GM12865 (cell line): ENCODE measurements at regions not wholly inside any gene's neighbourhood (a gene's known extent, or its start where the extent isn't known, plus 50 kb on each side); places are given as distances from the start of the nearest gene placed in this dataset.

Experiments
- DNase-seq: peaks from one replicate; pipeline ENCODE4 v3.0.0; 2010; ENCODE audit warnings: low read depth
- H3K4me3 ChIP-seq: 2 replicates; pipeline ENCODE4 v1.5.1; 2011; ENCODE audit warnings: mild to moderate bottlenecking, low read depth, low read length, control low read depth
- TF ChIP-seq, protein P1 (sequence below): IDR thresholded peaks from 2 replicates; pipeline ENCODE4 v1.5.1; 2011; ENCODE audit warnings: low read length, control low read depth, low read depth, inconsistent platforms; ENCODE audit not compliant: insufficient read depth; ENCODE audit errors: missing control alignments

- TF ChIP-seq, protein P1, sequence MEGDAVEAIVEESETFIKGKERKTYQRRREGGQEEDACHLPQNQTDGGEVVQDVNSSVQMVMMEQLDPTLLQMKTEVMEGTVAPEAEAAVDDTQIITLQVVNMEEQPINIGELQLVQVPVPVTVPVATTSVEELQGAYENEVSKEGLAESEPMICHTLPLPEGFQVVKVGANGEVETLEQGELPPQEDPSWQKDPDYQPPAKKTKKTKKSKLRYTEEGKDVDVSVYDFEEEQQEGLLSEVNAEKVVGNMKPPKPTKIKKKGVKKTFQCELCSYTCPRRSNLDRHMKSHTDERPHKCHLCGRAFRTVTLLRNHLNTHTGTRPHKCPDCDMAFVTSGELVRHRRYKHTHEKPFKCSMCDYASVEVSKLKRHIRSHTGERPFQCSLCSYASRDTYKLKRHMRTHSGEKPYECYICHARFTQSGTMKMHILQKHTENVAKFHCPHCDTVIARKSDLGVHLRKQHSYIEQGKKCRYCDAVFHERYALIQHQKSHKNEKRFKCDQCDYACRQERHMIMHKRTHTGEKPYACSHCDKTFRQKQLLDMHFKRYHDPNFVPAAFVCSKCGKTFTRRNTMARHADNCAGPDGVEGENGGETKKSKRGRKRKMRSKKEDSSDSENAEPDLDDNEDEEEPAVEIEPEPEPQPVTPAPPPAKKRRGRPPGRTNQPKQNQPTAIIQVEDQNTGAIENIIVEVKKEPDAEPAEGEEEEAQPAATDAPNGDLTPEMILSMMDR = no peak
- no peak for DNase-seq
- no peak overlapping the region for H3K4me3 ChIP-seq
These were observed 1083.2 kb downstream of the ROBO2 start for GRCh38 chr3:78123058-78123457.

- no peak overlapping the region for H3K4me3 ChIP-seq
- TF ChIP-seq, protein P1 = no peak
- no peak for DNase-seq
These were observed 1089.8 kb downstream of the ROBO2 start for GRCh38 chr3:78129707-78130106.

- no peak for DNase-seq
- TF ChIP-seq, protein P1 = no peak
- no peak overlapping the region for H3K4me3 ChIP-seq
These were observed 1090.9 kb downstream of the ROBO2 start for GRCh38 chr3:78130741-78131290.

GRCh38 chr3:78134496-78134895, 1094.6 kb downstream of the ROBO2 start:
- no peak overlapping the region for H3K4me3 ChIP-seq
- DNase-seq = no peak
- TF ChIP-seq, protein P1 = no peak

- no peak overlapping the region for H3K4me3 ChIP-seq
- TF ChIP-seq, protein P1 = no peak
- DNase-seq = no peak
These were observed 1099.3 kb downstream of the ROBO2 start for GRCh38 chr3:78139166-78139565.

DNA sequence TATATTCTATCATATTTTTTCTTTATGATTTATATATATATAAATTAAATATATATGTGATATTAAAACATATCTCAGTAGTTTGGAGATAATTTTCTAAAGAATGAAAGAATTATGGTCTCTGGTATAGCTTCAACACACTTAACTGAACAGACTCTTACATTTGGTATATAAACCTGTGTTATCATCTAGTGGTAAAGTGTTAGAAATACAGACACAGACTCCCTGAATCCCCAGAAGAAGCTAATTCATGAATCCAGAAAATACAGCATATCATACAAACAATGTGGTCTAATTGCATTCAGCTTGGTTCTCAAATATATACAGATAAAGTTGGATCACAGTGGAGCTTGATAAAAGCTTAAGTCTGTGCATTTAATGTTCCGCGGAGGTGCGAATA, 1100.4 kb downstream of the ROBO2 start:
- H3K4me3 ChIP-seq = no peak overlapping the region
- no peak for DNase-seq
- TF ChIP-seq, protein P1 = no peak

GRCh38 chr3:78140866-78141265, 1101.0 kb downstream of the ROBO2 start:
- no peak for DNase-seq
- H3K4me3 ChIP-seq = no peak overlapping the region
- TF ChIP-seq, protein P1 = no peak
